NT2/D1 (cell line): ENCODE measurements at regions not wholly inside any gene's neighbourhood (a gene's known extent, or its start where the extent isn't known, plus 50 kb on each side); places are given as distances from the start of the nearest gene placed in this dataset.
"Not testable (repeated sequence)": the region's sequence is repeated elsewhere in the genome, so short reads cannot be mapped to it uniquely, and the experiment has no call there.

Experiments used
- DNase-seq: peaks from one replicate; pipeline ENCODE4 v3.0.0-alpha.2; 2011; ENCODE audit warnings: low read depth, low spot score
- H3K27me3 ChIP-seq: 2 replicates; pipeline ENCODE4 v1.6.0; 2011; ENCODE audit warnings: mild to moderate bottlenecking; ENCODE audit not compliant: insufficient read length, insufficient read depth
- H3K36me3 ChIP-seq: 2 replicates; pipeline ENCODE4 v1.6.1; 2011; ENCODE audit warnings: mild to moderate bottlenecking, low read length, mixed read lengths; ENCODE audit not compliant: insufficient read depth, insufficient read length
- H3K4me1 ChIP-seq: 2 replicates; pipeline ENCODE4 v1.5.1; 2011; ENCODE audit not compliant: insufficient read depth, insufficient read length
- H3K4me3 ChIP-seq: 2 replicates; pipeline ENCODE4 v1.5.1; 2011; ENCODE audit warnings: low read depth; ENCODE audit not compliant: insufficient read length
- H3K9ac ChIP-seq: 2 replicates; pipeline ENCODE4 v1.6.0; 2011; ENCODE audit warnings: low read depth; ENCODE audit not compliant: insufficient read length
- H3K9me3 ChIP-seq: 2 replicates; pipeline ENCODE4 v1.5.1; 2011; ENCODE audit warnings: mild to moderate bottlenecking, low read length; ENCODE audit not compliant: insufficient read depth
- SUZ12 ChIP-seq: IDR thresholded peaks from 2 replicates; pipeline ENCODE4 v1.6.1; 2011; ENCODE audit not compliant: insufficient read length, insufficient read depth; ENCODE audit errors: extremely low read depth
- YY1 ChIP-seq: IDR thresholded peaks from 2 replicates; pipeline ENCODE4 v1.6.1; 2011; ENCODE audit not compliant: insufficient read length, insufficient read depth
- ZNF274 ChIP-seq: IDR thresholded peaks from 2 replicates; pipeline ENCODE4 v1.6.1; 2011; ENCODE audit warnings: mild to moderate bottlenecking, low read depth, low read length

DNA sequence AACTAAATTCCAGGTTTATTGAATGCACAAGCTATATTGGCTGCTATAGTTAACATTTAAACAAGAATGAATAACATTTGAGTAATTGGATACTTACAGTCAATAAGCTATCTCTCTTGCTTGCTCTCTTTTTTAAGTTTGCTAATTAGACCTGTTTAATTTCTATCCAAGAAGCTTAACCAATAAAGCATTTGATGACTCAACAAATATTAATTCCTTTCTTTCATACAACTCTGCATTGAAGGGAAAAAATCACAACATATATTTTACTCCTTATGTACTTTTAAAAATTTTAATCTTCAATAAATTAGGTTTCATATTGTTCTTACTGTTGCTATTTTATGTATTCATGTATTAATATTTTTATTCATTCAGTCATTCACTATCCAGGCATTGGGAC is 1552.6 kb upstream of the ADGRL3 start:
- no peaks in the 10 kb centered on the region for H3K4me1 ChIP-seq
- H3K27me3 ChIP-seq, result no peaks in the 10 kb centered on the region
- no peaks in the 10 kb centered on the region for H3K9me3 ChIP-seq
- DNase-seq, result no peak
- H3K9ac ChIP-seq, result no peak overlapping the region
- no peak for TF ChIP-seq SUZ12
- TF ChIP-seq YY1, result no peak
- no peak for TF ChIP-seq ZNF274
- H3K4me3 ChIP-seq, result no peak overlapping the region
- no peaks in the 10 kb centered on the region for H3K36me3 ChIP-seq

- no peak for DNase-seq
- no peak overlapping the region for H3K9ac ChIP-seq
- no peak for TF ChIP-seq ZNF274
- no peak for TF ChIP-seq SUZ12
- TF ChIP-seq YY1, result no peak
- H3K27me3 ChIP-seq, result no peaks in the 10 kb centered on the region
- no peaks in the 10 kb centered on the region for H3K9me3 ChIP-seq
- H3K36me3 ChIP-seq, result no peaks in the 10 kb centered on the region
- no peak overlapping the region for H3K4me3 ChIP-seq
- H3K4me1 ChIP-seq, result no peaks in the 10 kb centered on the region
These were observed 1549.3 kb upstream of the ADGRL3 start for GRCh38 chr4:59650861-59651260.

DNA sequence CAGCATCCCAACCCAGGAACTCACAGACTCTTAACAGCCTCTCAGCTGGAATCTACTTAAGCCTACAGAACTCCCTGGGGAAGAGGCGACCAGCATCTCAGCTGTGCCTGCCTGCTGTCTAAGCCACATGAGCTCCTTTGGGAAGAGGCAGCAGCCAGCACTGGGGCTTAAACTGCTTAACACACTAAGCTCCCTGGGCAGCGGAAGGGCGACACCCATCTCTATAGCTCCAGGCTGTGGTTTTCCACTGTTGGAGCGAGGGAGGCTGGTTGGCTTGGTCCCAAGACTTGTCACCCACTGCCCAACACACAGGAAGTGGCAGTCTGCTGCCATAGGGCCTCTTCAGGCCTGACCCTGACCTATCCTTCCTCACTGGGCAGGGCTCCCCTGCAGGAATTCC is 1544.1 kb upstream of the ADGRL3 start:
- no peak for TF ChIP-seq YY1
- TF ChIP-seq SUZ12, result no peak
- TF ChIP-seq ZNF274, result no peak
- Histone ChIP-seq H3K4me3 (no peak overlapping the region), H3K4me1 (no peaks in the 10 kb centered on the region), H3K27me3 (no peaks in the 10 kb centered on the region), H3K36me3 (no peaks in the 10 kb centered on the region), H3K9ac (no peak overlapping the region), H3K9me3 (no peaks in the 10 kb centered on the region)
- DNase-seq, result no peak

DNA sequence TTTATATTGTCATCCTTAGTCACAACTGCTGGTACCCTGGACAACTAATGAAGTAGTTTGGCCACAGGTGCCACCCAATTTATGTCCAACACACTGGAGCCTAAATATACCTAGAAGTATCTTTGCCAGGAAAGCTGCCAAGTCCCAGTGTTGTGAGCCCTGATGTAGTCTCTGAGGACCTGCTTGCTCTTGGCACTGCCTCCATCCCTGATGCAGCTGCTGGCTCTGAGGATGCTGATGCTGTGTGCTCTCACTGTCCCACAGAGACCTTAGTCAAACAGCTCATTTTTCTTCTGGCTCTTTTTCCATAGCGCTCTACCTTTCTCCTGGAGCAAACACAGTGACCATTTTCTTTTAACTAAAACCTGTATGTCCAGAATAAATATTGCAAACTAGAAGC is 1535.4 kb upstream of the ADGRL3 start:
- Histone ChIP-seq H3K4me1 (no peaks in the 10 kb centered on the region), H3K4me3 (no peak overlapping the region), H3K9me3 (no peaks in the 10 kb centered on the region), H3K9ac (no peak overlapping the region), H3K27me3 (no peaks in the 10 kb centered on the region), H3K36me3 (no peaks in the 10 kb centered on the region)
- TF ChIP-seq ZNF274 (no peak), SUZ12 (no peak), YY1 (no peak)
- no peak for DNase-seq

DNA sequence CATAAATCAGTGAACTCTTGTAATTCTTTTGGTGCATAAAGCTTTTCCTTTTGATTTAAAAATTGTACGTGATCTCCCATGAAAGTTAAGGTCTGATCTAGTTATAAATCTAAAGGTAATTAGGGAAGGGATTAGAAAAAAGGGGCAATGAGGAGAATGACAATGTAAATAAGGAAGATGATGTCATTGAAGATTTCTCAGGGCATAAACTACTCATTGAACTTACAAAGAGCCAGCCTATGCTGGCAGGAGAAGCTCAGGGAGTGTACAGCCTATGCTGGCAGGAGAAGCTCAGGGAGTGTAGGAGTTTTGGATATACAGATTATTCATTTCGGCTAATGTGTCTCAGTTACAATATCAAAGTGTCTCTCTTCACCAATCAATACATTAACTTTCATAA is 1533.5 kb upstream of the ADGRL3 start:
- H3K4me3 ChIP-seq, result no peak overlapping the region
- TF ChIP-seq ZNF274 (no peak), YY1 (no peak), SUZ12 (no peak)
- no peaks in the 10 kb centered on the region for H3K9me3 ChIP-seq
- no peaks in the 10 kb centered on the region for H3K4me1 ChIP-seq
- H3K36me3 ChIP-seq, result no peaks in the 10 kb centered on the region
- no peak for DNase-seq
- no peak overlapping the region for H3K9ac ChIP-seq
- H3K27me3 ChIP-seq, result no peaks in the 10 kb centered on the region

DNA sequence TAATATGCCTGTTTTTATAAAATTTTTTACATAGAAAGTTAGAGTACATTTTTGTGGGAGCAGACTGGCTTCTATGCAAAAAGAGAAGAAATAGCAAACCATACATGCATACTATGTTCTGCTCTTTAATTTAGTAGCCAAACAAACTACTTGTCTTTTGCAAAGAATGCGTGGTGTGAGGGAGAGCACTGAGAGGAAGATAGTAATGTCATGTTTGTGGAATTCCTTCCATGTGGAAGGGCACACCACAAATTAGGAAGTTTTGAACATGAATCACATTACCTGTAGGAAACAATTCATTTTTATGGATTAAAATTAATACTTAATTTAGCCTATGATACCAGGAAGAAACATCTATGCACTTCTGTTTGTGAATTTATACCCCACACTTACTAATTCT is 1529.1 kb upstream of the ADGRL3 start:
- Histone ChIP-seq H3K4me1 (no peaks in the 10 kb centered on the region), H3K27me3 (no peaks in the 10 kb centered on the region), H3K9me3 (no peaks in the 10 kb centered on the region), H3K36me3 (no peaks in the 10 kb centered on the region), H3K4me3 (no peak overlapping the region), H3K9ac (no peak overlapping the region)
- no peak for DNase-seq
- no peak for TF ChIP-seq ZNF274
- TF ChIP-seq SUZ12, result no peak
- no peak for TF ChIP-seq YY1

- H3K4me3 ChIP-seq, result no peak overlapping the region
- no peak overlapping the region for H3K9ac ChIP-seq
- H3K36me3 ChIP-seq, result no peaks in the 10 kb centered on the region
- DNase-seq, result no peak
- no peaks in the 10 kb centered on the region for H3K27me3 ChIP-seq
- no peaks in the 10 kb centered on the region for H3K4me1 ChIP-seq
- H3K9me3 ChIP-seq, result no peaks in the 10 kb centered on the region
- TF ChIP-seq YY1 (no peak), SUZ12 (no peak), ZNF274 (no peak)
These were observed 1523.7 kb upstream of the ADGRL3 start for GRCh38 chr4:59676389-59676788.

- not testable (repeated sequence) for DNase-seq, H3K4me1 ChIP-seq, H3K9me3 ChIP-seq, H3K27me3 ChIP-seq, H3K4me3 ChIP-seq, H3K36me3 ChIP-seq, H3K9ac ChIP-seq
These were observed 1523.1 kb upstream of the ADGRL3 start for GRCh38 chr4:59676992-59677391.
